ENCODE measurements at regions not wholly inside any gene's neighbourhood (a gene's known extent, or its start where the extent isn't known, plus 50 kb on each side); places are given as distances from the start of the nearest gene placed in this dataset.

- no peak overlapping the region for H2AK9ac ChIP-seq (replicated peaks; ENCODE audit: low read depth, low read length, poor library complexity)
- dilution Hi-C loops (cut with HindIII; ENCODE audit: low sequenced_read_pairs, unreplicated experiment) = no loop called here
- H3K4ac ChIP-seq (ENCODE audit: low read depth, low read length) = no peak overlapping the region
- intact Hi-C loops (cut with micrococcal nuclease) = no loop called here
- no peaks in the 10 kb centered on the region for H3K27me3 ChIP-seq (ENCODE audit: control insufficient read depth, insufficient read depth, low read length)
- no peak overlapping the region for H2BK120ac ChIP-seq (ENCODE audit: low read depth, low read length)
- H3K4me1 ChIP-seq (ENCODE audit: control insufficient read depth, insufficient read depth, low read length) = peaks cover 3% of the 10 kb centered on the region; the same call in 1 of the 2 replicates
- no peak overlapping the region for H2AK5ac ChIP-seq (ENCODE audit: low read depth, low read length)
- H3K56ac ChIP-seq (ENCODE audit: extremely low read depth, insufficient read depth, low read length) = no peak overlapping the region
- H2AFZ ChIP-seq (replicated peaks; ENCODE audit: low read length, poor library complexity) = no peak overlapping the region
- H3K18ac ChIP-seq (ENCODE audit: low read depth, low read length) = no peak overlapping the region; the same call in 1 of the 2 replicates
- H3K79me1 ChIP-seq (ENCODE audit: low read depth in 1 of 2, low read length in 2 of 2) = no peaks in the 10 kb centered on the region
- H3K36me3 ChIP-seq (ENCODE audit: control insufficient read depth, insufficient read depth, low read length) = no peaks in the 10 kb centered on the region
- H4K5ac ChIP-seq (ENCODE audit: low read depth, low read length) = no peak overlapping the region; the same call in 1 of the 2 replicates
- WGBS, 2 experiments (ENCODE audit: extremely low coverage in 2 of 2, insufficient read length in 1 of 2) = no CpG with 5 or more reads among the region's 6 CpGs
- H2BK15ac ChIP-seq (ENCODE audit: low read depth, low read length) = no peak overlapping the region
- ChIA-PET POLR2A (ENCODE audit: unreplicated experiment) (no interaction called here), CTCF (interaction anchor here (0.6 kb wide), 1 partner anchor 20 kb away, joined by 4 read pairs; no protein-coding TSS in a partner anchor)
- in situ Hi-C loops (cut with MboI; ENCODE audit: low sequenced_read_pairs) = no loop called here
- H3K4me3 ChIP-seq (ENCODE audit: insufficient read depth, low read depth, low read length) = no peak overlapping the region
- ATAC-seq (ENCODE audit: low read depth) (no peak), DNase-seq (no peak)
- no peak overlapping the region for H3K14ac ChIP-seq (replicated peaks; ENCODE audit: low read depth, low read length)
- no peak overlapping the region for H2BK20ac ChIP-seq (ENCODE audit: low read depth, low read length)
- no peak overlapping the region for H2BK5ac ChIP-seq (ENCODE audit: low read depth, low read length, poor library complexity, severe bottlenecking)
- no TSS peak for BruUV-seq (replicated peaks)
- H3K27ac ChIP-seq (ENCODE audit: insufficient read depth, low read length) = no peak overlapping the region
- no peaks in the 10 kb centered on the region for H3K9me1 ChIP-seq (ENCODE audit: insufficient read depth, low read length)
- no peaks in the 10 kb centered on the region for H4K20me1 ChIP-seq (ENCODE audit: insufficient read depth, low read length)
- no peaks in the 10 kb centered on the region for H3K9me3 ChIP-seq (ENCODE audit: control insufficient read depth, insufficient read depth, low read length)
- no peak overlapping the region for H4K8ac ChIP-seq (ENCODE audit: low read depth in 2 of 2, low read length in 2 of 2)
- no peak overlapping the region for H3K9ac ChIP-seq (ENCODE audit: low read depth, low read length)
- H4K91ac ChIP-seq (ENCODE audit: insufficient read depth, low read depth, low read length) = no peak overlapping the region
- no peak overlapping the region for H3K23ac ChIP-seq (ENCODE audit: low read depth, low read length)
- TF ChIP-seq RAD21 (IDR thresholded peaks at IDR 0.05; ENCODE audit: low read length) = no peak
- no peak for TF ChIP-seq CEBPB (IDR thresholded peaks at IDR 0.05; ENCODE audit: low read depth, low read length)
- TF ChIP-seq RCOR1 (IDR thresholded peaks at IDR 0.05; ENCODE audit: insufficient replicate concordance, low read length) = no peak
- no peak for TF ChIP-seq USF2 (IDR thresholded peaks at IDR 0.05; ENCODE audit: low read depth, low read length)
- no peak for TF ChIP-seq MAFK (IDR thresholded peaks at IDR 0.05; ENCODE audit: low read depth, low read length)
- TF ChIP-seq, protein P1, sequence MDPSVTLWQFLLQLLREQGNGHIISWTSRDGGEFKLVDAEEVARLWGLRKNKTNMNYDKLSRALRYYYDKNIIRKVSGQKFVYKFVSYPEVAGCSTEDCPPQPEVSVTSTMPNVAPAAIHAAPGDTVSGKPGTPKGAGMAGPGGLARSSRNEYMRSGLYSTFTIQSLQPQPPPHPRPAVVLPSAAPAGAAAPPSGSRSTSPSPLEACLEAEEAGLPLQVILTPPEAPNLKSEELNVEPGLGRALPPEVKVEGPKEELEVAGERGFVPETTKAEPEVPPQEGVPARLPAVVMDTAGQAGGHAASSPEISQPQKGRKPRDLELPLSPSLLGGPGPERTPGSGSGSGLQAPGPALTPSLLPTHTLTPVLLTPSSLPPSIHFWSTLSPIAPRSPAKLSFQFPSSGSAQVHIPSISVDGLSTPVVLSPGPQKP (IDR thresholded peaks at IDR 0.05; ENCODE audit: borderline replicate concordance, low read depth, low read length) = no peak
- TF ChIP-seq NFE2L2 (IDR thresholded peaks at IDR 0.05; ENCODE audit: low read depth, low read length) = no peak
- no peak for TF ChIP-seq RFX5 (IDR thresholded peaks at IDR 0.05; ENCODE audit: low read depth, low read length)
- TF ChIP-seq MXI1 (IDR thresholded peaks at IDR 0.05; ENCODE audit: borderline replicate concordance, low read depth, low read length) = no peak
- no peak for TF ChIP-seq FOS (IDR thresholded peaks at IDR 0.05; ENCODE audit: low read depth, low read length)
- TF ChIP-seq MAZ (IDR thresholded peaks at IDR 0.05; ENCODE audit: borderline replicate concordance, low read depth, low read length) = no peak
- no peak overlapping the region for H3K4me2 ChIP-seq (ENCODE audit: low read depth, low read length)
Measured at GRCh38 chr12:58270966-58271705, 329.8 kb downstream of the ATP23 start.
